HG03159 (cell line): ENCODE measurements at regions not wholly inside any gene's neighbourhood (a gene's known extent, or its start where the extent isn't known, plus 50 kb on each side); places are given as distances from the start of the nearest gene placed in this dataset.

Experiments used
- ATAC-seq: cut with Tn5 transposase; IDR thresholded peaks from one replicate; pipeline ENCODE4 v1.9.1; 2021; ENCODE audit warnings: mild to moderate bottlenecking, moderate library complexity; ENCODE audit not compliant: unreplicated experiment

GRCh38 chr7:96495751-96496216, 173.9 kb upstream of the SLC25A13 start:
- ATAC-seq: no peak

GRCh38 chr7:96486681-96487080, 164.8 kb upstream of the SLC25A13 start:
- no peak for ATAC-seq

- no peak for ATAC-seq
These were observed 162.9 kb upstream of the SLC25A13 start for GRCh38 chr7:96484845-96485244.

- no peak for ATAC-seq
These were observed 162.2 kb upstream of the SLC25A13 start for GRCh38 chr7:96484091-96484490.

GRCh38 chr7:96481796-96482195, 159.9 kb upstream of the SLC25A13 start:
- ATAC-seq: no peak

- no peak for ATAC-seq
These were observed 157.2 kb upstream of the SLC25A13 start for GRCh38 chr7:96479015-96479645.

- ATAC-seq: no peak
These were observed 149.7 kb upstream of the SLC25A13 start for GRCh38 chr7:96471606-96472005.

- no peak for ATAC-seq
These were observed 130.2 kb upstream of the SLC25A13 start for GRCh38 chr7:96452146-96452545.

GRCh38 chr7:96449094-96449493, 127.2 kb upstream of the SLC25A13 start:
- ATAC-seq: no peak

GRCh38 chr7:96447109-96447645, 125.3 kb upstream of the SLC25A13 start:
- no peak for ATAC-seq

GRCh38 chr7:96441436-96442084, 119.7 kb upstream of the SLC25A13 start:
- no peak for ATAC-seq

- no peak for ATAC-seq
These were observed 118.4 kb upstream of the SLC25A13 start for GRCh38 chr7:96440328-96440727.

- no peak for ATAC-seq
These were observed 115.0 kb upstream of the SLC25A13 start for GRCh38 chr7:96436880-96437279.

GRCh38 chr7:96430356-96430755, 108.5 kb upstream of the SLC25A13 start:
- no peak for ATAC-seq

GRCh38 chr7:96427143-96427542, 105.2 kb upstream of the SLC25A13 start:
- ATAC-seq: no peak

- ATAC-seq: no peak
These were observed 104.8 kb upstream of the SLC25A13 start for GRCh38 chr7:96426685-96427084.

- ATAC-seq: no peak
These were observed 104.1 kb upstream of the SLC25A13 start for GRCh38 chr7:96426027-96426426.

- ATAC-seq: no peak
These were observed 102.5 kb upstream of the SLC25A13 start for GRCh38 chr7:96424411-96424810.

- no peak for ATAC-seq
These were observed 100.5 kb upstream of the SLC25A13 start for GRCh38 chr7:96422388-96422787.

GRCh38 chr7:96418581-96418980, 96.7 kb upstream of the SLC25A13 start:
- ATAC-seq: no peak

- no peak for ATAC-seq
These were observed 95.9 kb upstream of the SLC25A13 start for GRCh38 chr7:96417784-96418183.

GRCh38 chr7:96416599-96416998, 94.7 kb upstream of the SLC25A13 start:
- ATAC-seq: no peak
